ENCODE measurements at regions not wholly inside any gene's neighbourhood (a gene's known extent, or its start where the extent isn't known, plus 50 kb on each side); places are given as distances from the start of the nearest gene placed in this dataset.

- TF ChIP-seq CTCF (IDR thresholded peaks at IDR 0.05) (no peak), POLR2A (IDR thresholded peaks at IDR 0.05) (no peak), POLR2AphosphoS5 (IDR thresholded peaks at IDR 0.05) (no peak), EP300 (IDR thresholded peaks at IDR 0.05) (no peak)
These were observed 92.2 kb upstream of the RAD23B start for GRCh38 chr9:107190936-107191290.

All from sigmoid colon (tissue), 4 donors.